Fibroblast of lung (primary cell): ENCODE measurements at regions not wholly inside any gene's neighbourhood (a gene's known extent, or its start where the extent isn't known, plus 50 kb on each side); places are given as distances from the start of the nearest gene placed in this dataset.

Experiments used
- CTCF ChIP-seq, 2 donors: IDR thresholded peaks in 1 of 2; conservative IDR thresholded peaks in 1 of 2; 1 replicate in 1 of 2; 2 replicates in 1 of 2; pipeline ENCODE4 v1.5.1; 2011 to 2012; ENCODE audit warnings: low read length in 2 of 2, control low read depth in 1 of 2, inconsistent platforms in 1 of 2, low read depth in 1 of 2, mild to moderate bottlenecking in 1 of 2
- EZH2 ChIP-seq: IDR thresholded peaks from 2 replicates; pipeline ENCODE4 v1.5.1; 2012; ENCODE audit warnings: low read length, control low read depth, mild to moderate bottlenecking; ENCODE audit errors: missing control alignments

GRCh38 chr20:11352041-11352440, 565.7 kb upstream of the BTBD3 start:
- TF ChIP-seq EZH2 (no peak), CTCF (conservative IDR thresholded peaks at IDR 0.05 in 1 of 2, IDR thresholded peaks at IDR 0.05 in 1 of 2; ENCODE audit: low read depth in 1 of 2, low read length in 2 of 2) (no peak)
